ENCODE measurements at regions not wholly inside any gene's neighbourhood (a gene's known extent, or its start where the extent isn't known, plus 50 kb on each side); places are given as distances from the start of the nearest gene placed in this dataset.

GRCh38 chr2:147554521-147555107 is 290.2 kb upstream of the ACVR2A start:
- DNase-seq (ENCODE audit: low read depth, low spot score), result no peak

- DNase-seq (ENCODE audit: low read depth, low spot score), result no peak
Observed at GRCh38 chr2:147553775-147554271, 291.0 kb upstream of the ACVR2A start.

- DNase-seq (ENCODE audit: low read depth, low spot score), result no peak
Observed at GRCh38 chr2:147550995-147551731, 293.7 kb upstream of the ACVR2A start.

- DNase-seq (ENCODE audit: low read depth, low spot score), result no peak
Observed at GRCh38 chr2:147549054-147549453, 295.8 kb upstream of the ACVR2A start.

GRCh38 chr2:147548451-147548850 is 296.4 kb upstream of the ACVR2A start:
- no peak for DNase-seq (ENCODE audit: low read depth, low spot score)

GRCh38 chr2:147547440-147547839 is 297.4 kb upstream of the ACVR2A start:
- no peak for DNase-seq (ENCODE audit: low read depth, low spot score)

- DNase-seq (ENCODE audit: low read depth, low spot score), result no peak
Observed at GRCh38 chr2:147546109-147546508, 298.7 kb upstream of the ACVR2A start.

- no peak for DNase-seq (ENCODE audit: low read depth, low spot score)
Observed at GRCh38 chr2:147543056-147543455, 301.8 kb upstream of the ACVR2A start.

GRCh38 chr2:147542351-147542750 is 302.5 kb upstream of the ACVR2A start:
- DNase-seq (ENCODE audit: low read depth, low spot score), result no peak

GRCh38 chr2:147541314-147541713 is 303.5 kb upstream of the ACVR2A start:
- DNase-seq (ENCODE audit: low read depth, low spot score), result no peak

- no peak for DNase-seq (ENCODE audit: low read depth, low spot score)
Observed at GRCh38 chr2:147538821-147539220, 306.0 kb upstream of the ACVR2A start.

GRCh38 chr2:147538088-147538487 is 306.7 kb upstream of the ACVR2A start:
- no peak for DNase-seq (ENCODE audit: low read depth, low spot score)

GRCh38 chr2:147531269-147531668 is 313.6 kb upstream of the ACVR2A start:
- DNase-seq (ENCODE audit: low read depth, low spot score), result no peak

GRCh38 chr2:147530033-147530432 is 314.8 kb upstream of the ACVR2A start:
- DNase-seq (ENCODE audit: low read depth, low spot score), result no peak

- DNase-seq (ENCODE audit: low read depth, low spot score), result no peak
Observed at GRCh38 chr2:147525819-147526489, 318.9 kb upstream of the ACVR2A start.

GRCh38 chr2:147524912-147525311 is 319.9 kb upstream of the ACVR2A start:
- no peak for DNase-seq (ENCODE audit: low read depth, low spot score)

- no peak for DNase-seq (ENCODE audit: low read depth, low spot score)
Observed at GRCh38 chr2:147523415-147523814, 321.4 kb upstream of the ACVR2A start.

- no peak for DNase-seq (ENCODE audit: low read depth, low spot score)
Observed at GRCh38 chr2:147521936-147522335, 322.9 kb upstream of the ACVR2A start.

GRCh38 chr2:147520817-147521216 is 324.0 kb upstream of the ACVR2A start:
- DNase-seq (ENCODE audit: low read depth, low spot score), result no peak

GRCh38 chr2:147519178-147519577 is 325.7 kb upstream of the ACVR2A start:
- DNase-seq (ENCODE audit: low read depth, low spot score), result no peak

- DNase-seq (ENCODE audit: low read depth, low spot score), result no peak
Observed at GRCh38 chr2:147515213-147515612, 329.6 kb upstream of the ACVR2A start.

GRCh38 chr2:147512206-147512605 is 332.6 kb upstream of the ACVR2A start:
- no peak for DNase-seq (ENCODE audit: low read depth, low spot score)
